GM13977 (cell line): ENCODE measurements at regions not wholly inside any gene's neighbourhood (a gene's known extent, or its start where the extent isn't known, plus 50 kb on each side); places are given as distances from the start of the nearest gene placed in this dataset.

Source experiments
- DNase-seq: peaks from one replicate; pipeline ENCODE4 v3.0.0; 2012; ENCODE audit warnings: low spot score
- CTCF ChIP-seq: IDR thresholded peaks from 2 replicates; pipeline ENCODE4 v1.5.1; 2012; ENCODE audit warnings: mild to moderate bottlenecking, control low read depth; ENCODE audit not compliant: insufficient read depth; ENCODE audit errors: extremely low read depth, missing control alignments
- in situ Hi-C: fragments of 300-500 bp; cut with MboI; formaldehyde crosslinking; loops from one replicate; pipeline ENCODE4 v1.12.0; 2022; ENCODE audit warnings: low sequenced_read_pairs, low pct_unique_long_range_greater_than_20kb, mixed read lengths, inconsistent platforms; ENCODE audit not compliant: unreplicated experiment

GRCh38 chr3:181622365-181622764 lies 89.4 kb upstream of the SOX2 start:
- in situ Hi-C loops, result no loop called here
- DNase-seq, result no peak

GRCh38 chr3:181619897-181620296 lies 91.8 kb upstream of the SOX2 start:
- DNase-seq, result no peak
- in situ Hi-C loops, result no loop called here
- TF ChIP-seq CTCF, result no peak

More at GRCh38 chr3:181622365-181622764, 89.4 kb upstream of the SOX2 start:
- no peak for TF ChIP-seq CTCF

GRCh38 chr3:181618260-181618659 lies 93.5 kb upstream of the SOX2 start:
- DNase-seq, result no peak
- in situ Hi-C loops, result no loop called here
- TF ChIP-seq CTCF, result no peak

- in situ Hi-C loops, result no loop called here
- no peak for TF ChIP-seq CTCF
- DNase-seq, result no peak
Observed at GRCh38 chr3:181616088-181617070, 95.3 kb upstream of the SOX2 start.

GRCh38 chr3:181615666-181616065 lies 96.1 kb upstream of the SOX2 start:
- DNase-seq, result no peak
- in situ Hi-C loops, result no loop called here
- TF ChIP-seq CTCF, result no peak

- no peak for TF ChIP-seq CTCF
- no peak for DNase-seq
- in situ Hi-C loops, result no loop called here
Observed at GRCh38 chr3:181614878-181615277, 96.8 kb upstream of the SOX2 start.
